Suprapubic skin (tissue), 4 donors: ENCODE measurements at regions not wholly inside any gene's neighbourhood (a gene's known extent, or its start where the extent isn't known, plus 50 kb on each side); places are given as distances from the start of the nearest gene placed in this dataset.
A peak's percentile ranks its signal among the peaks of the same experiment; 100 is the strongest.
"Not testable (repeated sequence)": the region's sequence is repeated elsewhere in the genome, so short reads cannot be mapped to it uniquely, and the experiment has no call there.

Experiments used
- DNase-seq, 2 donors: peaks; one replicate each; pipeline ENCODE4 v3.0.0-alpha.2; 2019; ENCODE audit warnings: low spot score in 2 of 2
- H3K27ac ChIP-seq: fragments of 200-600 bp; sonication (generic); one replicate; pipeline ENCODE4 v1.5.1; 2019
- H3K27me3 ChIP-seq: fragments of 200-600 bp; sonication (generic); one replicate; pipeline ENCODE4 v1.5.1; 2019
- H3K36me3 ChIP-seq: fragments of 200-600 bp; sonication (generic); one replicate; pipeline ENCODE4 v1.5.1; 2019
- H3K4me1 ChIP-seq: fragments of 200-600 bp; sonication (generic); one replicate; pipeline ENCODE4 v1.5.1; 2019
- H3K4me3 ChIP-seq: fragments of 200-600 bp; sonication (generic); one replicate; pipeline ENCODE4 v1.5.1; 2019; ENCODE audit warnings: mild to moderate bottlenecking
- H3K9me3 ChIP-seq: fragments of 200-600 bp; sonication (generic); one replicate; pipeline ENCODE4 v1.5.1; 2019
- EP300 ChIP-seq: sonication (generic); formaldehyde crosslinking; IDR thresholded peaks from one replicate; pipeline ENCODE4 v1.6.1; 2017; ENCODE audit warnings: antibody characterized with exemption
- POLR2A ChIP-seq, 2 donors: fragments of 450-650 bp; IDR thresholded peaks; one replicate each; pipeline ENCODE4 v1.6.1; 2017; ENCODE audit warnings: antibody characterized with exemption in 2 of 2, mild to moderate bottlenecking in 2 of 2, moderate library complexity in 2 of 2
- POLR2AphosphoS5 ChIP-seq, 3 donors: sonication (generic); formaldehyde crosslinking; IDR thresholded peaks; one replicate each; pipeline ENCODE4 v1.6.1; 2017; ENCODE audit warnings: antibody characterized with exemption in 3 of 3
- WGBS: methylation state at CpG from one replicate; pipeline ENCODE4 v1.1.5; 2018; 5-methylcytosine and 5-hydroxymethylcytosine counted together
- TF ChIP-seq, protein P1 (sequence below), 2 donors: fragments of 200-600 bp in 1 of 2; fragments of 450-650 bp in 1 of 2; sonication (generic) in 1 of 2; IDR thresholded peaks; one replicate each; pipeline ENCODE4 v1.5.1; 2016 to 2019; ENCODE audit warnings: antibody characterized with exemption in 2 of 2, mild to moderate bottlenecking in 1 of 2, moderate library complexity in 1 of 2

DNA sequence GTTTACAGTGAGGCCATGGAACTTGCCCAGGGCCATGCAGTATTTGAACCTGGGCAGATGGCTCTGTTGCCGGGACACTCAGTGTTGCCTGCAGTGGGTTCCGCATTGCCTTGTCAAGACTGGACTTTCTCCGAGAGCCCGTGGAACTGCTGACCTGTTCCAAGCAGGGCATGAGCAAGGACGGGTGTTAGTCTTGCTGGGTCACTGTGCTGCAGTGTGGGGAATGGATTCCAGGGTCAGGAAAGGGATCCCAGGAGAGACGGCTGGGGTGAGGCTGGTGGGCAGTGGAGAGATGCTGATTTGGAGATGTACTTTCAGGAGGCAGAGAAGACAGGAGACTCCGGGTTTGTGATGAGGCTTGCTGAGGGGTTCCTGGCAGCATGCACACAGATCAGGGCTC, 348.7 kb upstream of the HS6ST1 start:
- H3K4me3 ChIP-seq = no peak overlapping the region
- DNase-seq = peak in 1 of 2 donors; percentile 49
- H3K36me3 ChIP-seq = no peaks in the 10 kb centered on the region
- H3K4me1 ChIP-seq = no peaks in the 10 kb centered on the region
- peaks cover 4% of the 10 kb centered on the region for H3K27me3 ChIP-seq
- H3K9me3 ChIP-seq = no peaks in the 10 kb centered on the region
- TF ChIP-seq POLR2AphosphoS5 (IDR thresholded peaks at IDR 0.05) (no peak), POLR2A (IDR thresholded peaks at IDR 0.05) (no peak), EP300 (no peak)
- TF ChIP-seq, protein P1, sequence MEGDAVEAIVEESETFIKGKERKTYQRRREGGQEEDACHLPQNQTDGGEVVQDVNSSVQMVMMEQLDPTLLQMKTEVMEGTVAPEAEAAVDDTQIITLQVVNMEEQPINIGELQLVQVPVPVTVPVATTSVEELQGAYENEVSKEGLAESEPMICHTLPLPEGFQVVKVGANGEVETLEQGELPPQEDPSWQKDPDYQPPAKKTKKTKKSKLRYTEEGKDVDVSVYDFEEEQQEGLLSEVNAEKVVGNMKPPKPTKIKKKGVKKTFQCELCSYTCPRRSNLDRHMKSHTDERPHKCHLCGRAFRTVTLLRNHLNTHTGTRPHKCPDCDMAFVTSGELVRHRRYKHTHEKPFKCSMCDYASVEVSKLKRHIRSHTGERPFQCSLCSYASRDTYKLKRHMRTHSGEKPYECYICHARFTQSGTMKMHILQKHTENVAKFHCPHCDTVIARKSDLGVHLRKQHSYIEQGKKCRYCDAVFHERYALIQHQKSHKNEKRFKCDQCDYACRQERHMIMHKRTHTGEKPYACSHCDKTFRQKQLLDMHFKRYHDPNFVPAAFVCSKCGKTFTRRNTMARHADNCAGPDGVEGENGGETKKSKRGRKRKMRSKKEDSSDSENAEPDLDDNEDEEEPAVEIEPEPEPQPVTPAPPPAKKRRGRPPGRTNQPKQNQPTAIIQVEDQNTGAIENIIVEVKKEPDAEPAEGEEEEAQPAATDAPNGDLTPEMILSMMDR (IDR thresholded peaks at IDR 0.05) = no peak
- 93% methylated on average over 7 of the region's 7 CpGs for WGBS
- H3K27ac ChIP-seq = no peak overlapping the region

DNA sequence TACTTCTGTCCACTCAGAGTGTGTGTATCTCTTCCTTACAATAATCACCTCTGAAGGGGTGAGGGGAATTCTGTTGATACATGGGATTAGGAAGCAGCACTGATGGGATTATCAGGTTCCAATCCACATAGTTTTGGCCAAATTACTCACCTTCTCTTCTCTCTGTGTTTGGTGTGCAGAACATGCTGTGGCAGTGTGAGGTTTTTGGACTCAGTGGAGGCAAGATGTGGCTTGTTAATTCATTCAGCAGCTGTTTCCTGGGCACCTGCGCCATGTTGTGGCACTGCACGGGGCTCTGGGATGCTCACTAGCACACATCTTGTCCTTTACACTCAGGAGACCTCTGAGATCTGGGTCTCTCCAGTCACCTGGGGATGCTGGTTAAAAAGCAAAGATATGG, 350.3 kb upstream of the HS6ST1 start:
- 76% methylated on average over 2 of the region's 2 CpGs for WGBS
- DNase-seq = no peak
- Histone ChIP-seq H3K36me3 (no peaks in the 10 kb centered on the region), H3K4me1 (no peaks in the 10 kb centered on the region), H3K27me3 (peaks cover 3% of the 10 kb centered on the region), H3K4me3 (no peak overlapping the region), H3K27ac (no peak overlapping the region), H3K9me3 (no peaks in the 10 kb centered on the region)
- TF ChIP-seq POLR2A (IDR thresholded peaks at IDR 0.05) = no peak
- TF ChIP-seq, protein P1 (IDR thresholded peaks at IDR 0.05) = no peak
- no peak for TF ChIP-seq POLR2AphosphoS5 (IDR thresholded peaks at IDR 0.05)

DNA sequence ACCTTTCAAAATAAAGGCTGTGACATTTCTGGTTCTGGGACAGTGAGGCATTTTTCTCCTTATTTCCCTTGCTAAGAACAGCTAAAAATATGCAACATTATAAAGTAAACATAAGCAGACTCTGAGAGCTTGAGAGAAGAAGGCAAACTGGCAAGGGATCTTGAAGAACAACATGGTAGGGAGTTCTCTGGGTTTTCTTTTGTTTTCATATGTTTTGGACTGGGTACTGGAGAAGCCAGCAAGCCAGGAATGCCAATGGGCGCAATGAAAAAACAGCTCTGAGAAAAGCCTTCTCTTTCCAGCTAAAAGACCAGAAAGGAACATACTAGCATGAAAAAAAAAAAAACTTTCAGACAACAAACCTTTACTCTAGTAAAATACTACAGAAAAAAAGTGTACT, 351.4 kb upstream of the HS6ST1 start:
- TF ChIP-seq, protein P1 (IDR thresholded peaks at IDR 0.05) = no peak
- TF ChIP-seq POLR2AphosphoS5 (IDR thresholded peaks at IDR 0.05) (no peak), EP300 (no peak), POLR2A (IDR thresholded peaks at IDR 0.05) (no peak)
- DNase-seq = no peak
- Histone ChIP-seq H3K27ac (no peak overlapping the region), H3K4me3 (no peak overlapping the region), H3K9me3 (no peaks in the 10 kb centered on the region), H3K27me3 (peaks cover 3% of the 10 kb centered on the region), H3K36me3 (no peaks in the 10 kb centered on the region), H3K4me1 (no peaks in the 10 kb centered on the region)
- WGBS = 73% methylated on average over 1 of the region's 1 CpG

- WGBS = 98% methylated on average over 13 of the region's 36 CpGs
- H3K4me1 ChIP-seq = not testable (repeated sequence)
Measured at GRCh38 chr2:128671981-128672757, 353.5 kb upstream of the HS6ST1 start.

GRCh38 chr2:128679680-128680079, 361.0 kb upstream of the HS6ST1 start:
- H3K27ac ChIP-seq, H3K4me1 ChIP-seq, H3K36me3 ChIP-seq, H3K4me3 ChIP-seq, H3K9me3 ChIP-seq, H3K27me3 ChIP-seq: not testable (repeated sequence)
- WGBS = 96% methylated on average over 12 of the region's 12 CpGs
- peak in 1 of 2 donors; percentile 20 for DNase-seq

More at GRCh38 chr2:128671981-128672757, 353.5 kb upstream of the HS6ST1 start:
- H3K9me3 ChIP-seq, H3K4me3 ChIP-seq, H3K27me3 ChIP-seq, H3K27ac ChIP-seq, H3K36me3 ChIP-seq: not testable (repeated sequence)
- peak in 1 of 2 donors; percentile 27 for DNase-seq

DNA sequence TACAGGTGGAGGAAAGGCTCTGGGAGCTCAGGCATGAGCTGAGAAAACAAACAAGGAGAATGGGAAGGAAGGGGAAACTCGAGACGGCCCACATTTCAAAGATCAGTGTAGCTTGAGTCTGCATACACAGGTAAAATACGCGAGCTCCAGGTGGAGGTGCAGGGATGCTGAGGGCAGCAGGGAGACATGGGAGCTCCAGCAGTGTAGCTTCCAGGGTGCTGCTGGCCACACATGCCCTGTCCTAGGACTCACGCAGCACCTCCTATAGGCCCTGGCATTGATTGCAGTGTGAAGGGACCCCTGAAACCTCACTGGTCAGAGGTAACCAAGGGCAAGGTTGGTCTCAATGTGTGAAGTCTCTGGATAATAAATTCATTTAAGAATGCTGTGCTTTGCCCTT, 362.8 kb upstream of the HS6ST1 start:
- Histone ChIP-seq H3K36me3 (no peaks in the 10 kb centered on the region), H3K4me3 (no peak overlapping the region), H3K4me1 (no peaks in the 10 kb centered on the region), H3K27ac (no peak overlapping the region), H3K9me3 (no peaks in the 10 kb centered on the region), H3K27me3 (no peaks in the 10 kb centered on the region)
- DNase-seq = peak in 1 of 2 donors; percentile 25
- TF ChIP-seq EP300 (no peak), POLR2AphosphoS5 (IDR thresholded peaks at IDR 0.05) (no peak), POLR2A (IDR thresholded peaks at IDR 0.05) (no peak)
- TF ChIP-seq, protein P1 (IDR thresholded peaks at IDR 0.05) = no peak
- 76% methylated on average over 5 of the region's 5 CpGs for WGBS
